ENCODE measurements at regions not wholly inside any gene's neighbourhood (a gene's known extent, or its start where the extent isn't known, plus 50 kb on each side); places are given as distances from the start of the nearest gene placed in this dataset.

DNA sequence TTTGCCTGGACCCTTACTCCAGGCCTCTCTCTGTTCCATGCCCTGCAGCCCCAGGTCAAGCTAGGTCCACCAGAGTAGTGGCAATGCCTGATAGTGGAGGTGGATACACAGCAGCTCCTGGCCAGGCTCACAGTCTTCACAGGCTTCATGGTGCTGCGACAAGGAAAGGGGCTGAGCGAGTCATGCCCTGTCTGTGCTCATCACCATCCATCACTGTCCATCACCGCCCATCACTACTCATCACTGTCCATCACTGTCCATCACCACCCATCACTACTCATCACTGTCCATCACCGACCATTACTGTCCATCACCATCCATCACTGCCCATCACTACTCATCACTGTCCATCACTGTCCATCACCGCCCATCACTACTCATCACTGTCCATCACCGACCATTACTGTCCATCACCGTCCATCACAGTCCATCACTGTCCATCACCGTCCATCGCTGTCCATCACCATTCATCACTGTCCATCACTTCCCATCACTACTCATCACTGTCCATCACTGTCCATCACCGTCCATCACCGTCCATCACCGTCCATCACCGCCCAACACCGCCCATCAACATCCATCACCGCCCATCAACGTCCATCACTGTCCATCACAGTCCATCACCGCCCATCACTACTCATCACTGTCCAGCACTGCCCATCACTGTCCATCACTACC, 57.1 kb upstream of the OTOS start:
- DNase-seq (ENCODE audit: low read depth) (no peak), FAIRE-seq (no peak)
- Histone ChIP-seq H3K4me1 (ENCODE audit: insufficient read depth, low read length) (no peaks in the 10 kb centered on the region), H3K9ac (ENCODE audit: low read length) (no peak overlapping the region), H3K4me3 (ENCODE audit: insufficient read depth, low read depth, low read length) (no peak overlapping the region), H3K27ac (ENCODE audit: low read depth, low read length) (no peak overlapping the region), H2AFZ (ENCODE audit: low read depth, low read length) (no peak overlapping the region), H3K4me2 (ENCODE audit: low read length) (no peak overlapping the region), H3K9me3 (ENCODE audit: insufficient read depth, low read depth, low read length) (peaks cover 3% of the 10 kb centered on the region), H3K27me3 (ENCODE audit: insufficient read depth, low read length) (peaks cover 14% of the 10 kb centered on the region), H3K36me3 (ENCODE audit: insufficient read depth, low read length) (no peaks in the 10 kb centered on the region), H3K79me2 (ENCODE audit: insufficient read depth, low read length) (no peaks in the 10 kb centered on the region), H4K20me1 (ENCODE audit: insufficient read depth, low read length) (no peaks in the 10 kb centered on the region)
- no peak overlapping the region for H3K27ac Mint-ChIP-seq (ENCODE audit: unreplicated experiment)
- peaks cover 4% of the 10 kb centered on the region for H3K36me3 Mint-ChIP-seq (ENCODE audit: low read depth, unreplicated experiment)
- no peak overlapping the region for H3K4me3 Mint-ChIP-seq (ENCODE audit: unreplicated experiment)
- H3K9me3 Mint-ChIP-seq (ENCODE audit: unreplicated experiment) = peaks cover 3% of the 10 kb centered on the region
- H3K27me3 Mint-ChIP-seq (ENCODE audit: low read depth, unreplicated experiment) = peaks cover 22% of the 10 kb centered on the region
- peaks cover 2% of the 10 kb centered on the region for H3K4me1 Mint-ChIP-seq (ENCODE audit: low read depth, unreplicated experiment)
- no peak for TF ChIP-seq EZH2 (IDR thresholded peaks at IDR 0.05; ENCODE audit: insufficient read depth, low read length)
- TF ChIP-seq, protein P1, sequence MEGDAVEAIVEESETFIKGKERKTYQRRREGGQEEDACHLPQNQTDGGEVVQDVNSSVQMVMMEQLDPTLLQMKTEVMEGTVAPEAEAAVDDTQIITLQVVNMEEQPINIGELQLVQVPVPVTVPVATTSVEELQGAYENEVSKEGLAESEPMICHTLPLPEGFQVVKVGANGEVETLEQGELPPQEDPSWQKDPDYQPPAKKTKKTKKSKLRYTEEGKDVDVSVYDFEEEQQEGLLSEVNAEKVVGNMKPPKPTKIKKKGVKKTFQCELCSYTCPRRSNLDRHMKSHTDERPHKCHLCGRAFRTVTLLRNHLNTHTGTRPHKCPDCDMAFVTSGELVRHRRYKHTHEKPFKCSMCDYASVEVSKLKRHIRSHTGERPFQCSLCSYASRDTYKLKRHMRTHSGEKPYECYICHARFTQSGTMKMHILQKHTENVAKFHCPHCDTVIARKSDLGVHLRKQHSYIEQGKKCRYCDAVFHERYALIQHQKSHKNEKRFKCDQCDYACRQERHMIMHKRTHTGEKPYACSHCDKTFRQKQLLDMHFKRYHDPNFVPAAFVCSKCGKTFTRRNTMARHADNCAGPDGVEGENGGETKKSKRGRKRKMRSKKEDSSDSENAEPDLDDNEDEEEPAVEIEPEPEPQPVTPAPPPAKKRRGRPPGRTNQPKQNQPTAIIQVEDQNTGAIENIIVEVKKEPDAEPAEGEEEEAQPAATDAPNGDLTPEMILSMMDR (IDR thresholded peaks at IDR 0.05; ENCODE audit: insufficient read depth, low read depth, low read length) = no peak

DNA sequence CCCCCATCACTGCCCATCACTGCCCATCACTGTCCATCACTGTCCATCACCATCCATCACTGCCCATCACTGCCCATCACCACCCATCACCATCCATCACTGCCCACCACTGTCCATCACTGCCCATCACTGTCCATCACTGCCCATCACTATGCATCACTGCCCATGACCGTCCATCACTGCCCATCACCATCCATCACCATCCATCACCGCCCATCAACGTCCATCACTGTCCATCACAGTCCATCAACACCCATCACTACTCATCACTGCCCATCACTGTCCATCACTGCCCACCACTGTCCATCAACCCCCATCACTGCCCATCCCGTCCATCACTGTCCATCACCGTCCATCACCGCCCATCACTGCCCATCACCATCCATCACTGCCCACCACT, 57.8 kb upstream of the OTOS start:
- no peak overlapping the region for H3K4me3 ChIP-seq (ENCODE audit: insufficient read depth, low read depth, low read length)
- H3K36me3 ChIP-seq (ENCODE audit: insufficient read depth, low read length) = no peaks in the 10 kb centered on the region
- H3K4me1 Mint-ChIP-seq (ENCODE audit: low read depth, unreplicated experiment) = peaks cover 2% of the 10 kb centered on the region
- H3K27me3 Mint-ChIP-seq (ENCODE audit: low read depth, unreplicated experiment) = peaks cover 23% of the 10 kb centered on the region
- peaks cover 4% of the 10 kb centered on the region for H3K36me3 Mint-ChIP-seq (ENCODE audit: low read depth, unreplicated experiment)
- peaks cover 3% of the 10 kb centered on the region for H3K9me3 ChIP-seq (ENCODE audit: insufficient read depth, low read depth, low read length)
- no peak overlapping the region for H3K4me3 Mint-ChIP-seq (ENCODE audit: unreplicated experiment)
- H3K9ac ChIP-seq (ENCODE audit: low read length) = no peak overlapping the region
- H3K9me3 Mint-ChIP-seq (ENCODE audit: unreplicated experiment) = peaks cover 3% of the 10 kb centered on the region
- no peaks in the 10 kb centered on the region for H4K20me1 ChIP-seq (ENCODE audit: insufficient read depth, low read length)
- no peak for FAIRE-seq
- no peaks in the 10 kb centered on the region for H3K79me2 ChIP-seq (ENCODE audit: insufficient read depth, low read length)
- no peak overlapping the region for H3K27ac ChIP-seq (ENCODE audit: low read depth, low read length)
- H3K4me1 ChIP-seq (ENCODE audit: insufficient read depth, low read length) = no peaks in the 10 kb centered on the region
- H3K4me2 ChIP-seq (ENCODE audit: low read length) = no peak overlapping the region
- H2AFZ ChIP-seq (ENCODE audit: low read depth, low read length) = no peak overlapping the region
- H3K27me3 ChIP-seq (ENCODE audit: insufficient read depth, low read length) = peaks cover 20% of the 10 kb centered on the region
- no peak overlapping the region for H3K27ac Mint-ChIP-seq (ENCODE audit: unreplicated experiment)
- DNase-seq (ENCODE audit: low read depth) = no peak
- TF ChIP-seq, protein P1 (IDR thresholded peaks at IDR 0.05; ENCODE audit: insufficient read depth, low read depth, low read length) = no peak
- no peak for TF ChIP-seq EZH2 (IDR thresholded peaks at IDR 0.05; ENCODE audit: insufficient read depth, low read length)

DNA sequence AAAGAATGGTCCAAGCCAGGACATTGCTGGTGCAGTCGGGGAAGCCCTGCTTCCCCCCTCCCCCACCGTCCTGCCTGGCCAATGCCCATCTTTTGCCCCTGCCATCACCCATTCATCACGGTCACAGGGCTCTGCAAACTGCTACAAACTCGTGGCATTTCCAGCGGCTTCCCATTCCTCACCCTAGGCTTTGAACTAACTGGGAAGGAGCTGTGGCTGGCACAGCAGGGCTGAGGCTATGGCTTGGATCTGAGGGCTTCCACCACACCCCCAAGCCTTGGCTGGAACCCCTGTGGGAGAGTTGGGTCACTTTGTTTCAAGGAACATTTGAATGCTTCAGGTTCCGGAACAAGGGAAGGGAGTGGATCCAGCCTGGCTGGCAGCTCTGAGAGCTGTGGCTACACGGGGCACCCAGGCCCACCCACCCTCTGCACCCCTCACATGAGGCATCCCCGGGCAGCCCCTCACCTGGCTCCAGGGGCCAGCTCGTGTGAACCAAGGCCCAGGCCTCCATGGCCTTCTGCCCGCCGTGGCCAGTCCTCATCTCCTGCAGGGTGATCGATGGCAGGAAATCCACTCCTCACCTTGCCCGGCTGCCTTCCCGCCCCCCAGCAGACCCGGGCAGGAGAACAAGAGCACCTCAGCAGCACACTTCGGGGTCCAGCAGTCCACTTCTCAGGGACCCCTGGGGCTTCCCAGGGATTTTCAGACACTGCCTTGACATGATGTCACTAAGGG, 58.8 kb upstream of the OTOS start:
- peaks cover 24% of the 10 kb centered on the region for H3K27me3 ChIP-seq (ENCODE audit: insufficient read depth, low read length)
- H3K4me1 Mint-ChIP-seq (ENCODE audit: low read depth, unreplicated experiment) = peaks cover 2% of the 10 kb centered on the region
- H3K27me3 Mint-ChIP-seq (ENCODE audit: low read depth, unreplicated experiment) = peaks cover 24% of the 10 kb centered on the region
- H3K27ac Mint-ChIP-seq (ENCODE audit: unreplicated experiment) = no peak overlapping the region
- no peak overlapping the region for H3K27ac ChIP-seq (ENCODE audit: low read depth, low read length)
- H4K20me1 ChIP-seq (ENCODE audit: insufficient read depth, low read length) = no peaks in the 10 kb centered on the region
- no peak overlapping the region for H3K4me3 ChIP-seq (ENCODE audit: insufficient read depth, low read depth, low read length)
- FAIRE-seq (no peak), DNase-seq (ENCODE audit: low read depth) (no peak)
- no peaks in the 10 kb centered on the region for H3K79me2 ChIP-seq (ENCODE audit: insufficient read depth, low read length)
- TF ChIP-seq, protein P1 (IDR thresholded peaks at IDR 0.05; ENCODE audit: insufficient read depth, low read depth, low read length) = no peak
- no peak for TF ChIP-seq EZH2 (IDR thresholded peaks at IDR 0.05; ENCODE audit: insufficient read depth, low read length)
- no peak overlapping the region for H2AFZ ChIP-seq (ENCODE audit: low read depth, low read length)
- no peak overlapping the region for H3K9ac ChIP-seq (ENCODE audit: low read length)
- H3K4me2 ChIP-seq (ENCODE audit: low read length) = no peak overlapping the region
- no peaks in the 10 kb centered on the region for H3K36me3 ChIP-seq (ENCODE audit: insufficient read depth, low read length)
- H3K36me3 Mint-ChIP-seq (ENCODE audit: low read depth, unreplicated experiment) = peaks cover 4% of the 10 kb centered on the region
- peaks cover 3% of the 10 kb centered on the region for H3K9me3 ChIP-seq (ENCODE audit: insufficient read depth, low read depth, low read length)
- peaks cover 3% of the 10 kb centered on the region for H3K9me3 Mint-ChIP-seq (ENCODE audit: unreplicated experiment)
- no peaks in the 10 kb centered on the region for H3K4me1 ChIP-seq (ENCODE audit: insufficient read depth, low read length)
- H3K4me3 Mint-ChIP-seq (ENCODE audit: unreplicated experiment) = no peak overlapping the region

Measured in astrocyte (in vitro differentiated cells and primary cell).